22Rv1 (cell line): ENCODE measurements at regions not wholly inside any gene's neighbourhood (a gene's known extent, or its start where the extent isn't known, plus 50 kb on each side); places are given as distances from the start of the nearest gene placed in this dataset.

Experiments used
- CTCF ChIP-seq: fragments of 450-650 bp; IDR thresholded peaks from 2 replicates; pipeline ENCODE4 v1.5.1; 2017; ENCODE audit warnings: mild to moderate bottlenecking
- ZFX ChIP-seq: fragments of 450-650 bp; IDR thresholded peaks from 2 replicates; pipeline ENCODE4 v1.6.1; 2017; ENCODE audit warnings: antibody characterized with exemption, borderline replicate concordance

GRCh38 chr10:76729841-76730487 is 907.6 kb downstream of the KCNMA1 start:
- no peak for TF ChIP-seq CTCF
- TF ChIP-seq ZFX: no peak
